Activated T-cell treated with anti-CD3 and anti-CD28 coated beads, Interleukin-2, amount 50 U/mL, for 24 hours (primary cell): ENCODE measurements at regions not wholly inside any gene's neighbourhood (a gene's known extent, or its start where the extent isn't known, plus 50 kb on each side); places are given as distances from the start of the nearest gene placed in this dataset.
"Not testable (repeated sequence)": the region's sequence is repeated elsewhere in the genome, so short reads cannot be mapped to it uniquely, and the experiment has no call there.

Experiments used
- DNase-seq: peaks from one replicate; pipeline ENCODE4 v3.0.0-alpha.2; 2020
- H3K27ac Mint-ChIP-seq: 2 replicates; pipeline ENCODE4 v1.8.0; 2020; ENCODE audit warnings: mild to moderate bottlenecking, mixed read lengths
- H3K27me3 Mint-ChIP-seq: 2 replicates; pipeline ENCODE4 v1.8.0; 2020; ENCODE audit warnings: mixed read lengths
- H3K36me3 Mint-ChIP-seq: 2 replicates; pipeline ENCODE4 v1.8.0; 2020; ENCODE audit warnings: low read depth, mixed read lengths
- H3K4me1 Mint-ChIP-seq: 2 replicates; pipeline ENCODE4 v1.8.0; 2020; ENCODE audit warnings: low read depth, mixed read lengths
- H3K4me3 Mint-ChIP-seq: 2 replicates; pipeline ENCODE4 v1.8.0; 2020; ENCODE audit warnings: mild to moderate bottlenecking, moderate library complexity, mixed read lengths
- H3K9me3 Mint-ChIP-seq: 2 replicates; pipeline ENCODE4 v1.8.0; 2020; ENCODE audit warnings: mixed read lengths

DNA sequence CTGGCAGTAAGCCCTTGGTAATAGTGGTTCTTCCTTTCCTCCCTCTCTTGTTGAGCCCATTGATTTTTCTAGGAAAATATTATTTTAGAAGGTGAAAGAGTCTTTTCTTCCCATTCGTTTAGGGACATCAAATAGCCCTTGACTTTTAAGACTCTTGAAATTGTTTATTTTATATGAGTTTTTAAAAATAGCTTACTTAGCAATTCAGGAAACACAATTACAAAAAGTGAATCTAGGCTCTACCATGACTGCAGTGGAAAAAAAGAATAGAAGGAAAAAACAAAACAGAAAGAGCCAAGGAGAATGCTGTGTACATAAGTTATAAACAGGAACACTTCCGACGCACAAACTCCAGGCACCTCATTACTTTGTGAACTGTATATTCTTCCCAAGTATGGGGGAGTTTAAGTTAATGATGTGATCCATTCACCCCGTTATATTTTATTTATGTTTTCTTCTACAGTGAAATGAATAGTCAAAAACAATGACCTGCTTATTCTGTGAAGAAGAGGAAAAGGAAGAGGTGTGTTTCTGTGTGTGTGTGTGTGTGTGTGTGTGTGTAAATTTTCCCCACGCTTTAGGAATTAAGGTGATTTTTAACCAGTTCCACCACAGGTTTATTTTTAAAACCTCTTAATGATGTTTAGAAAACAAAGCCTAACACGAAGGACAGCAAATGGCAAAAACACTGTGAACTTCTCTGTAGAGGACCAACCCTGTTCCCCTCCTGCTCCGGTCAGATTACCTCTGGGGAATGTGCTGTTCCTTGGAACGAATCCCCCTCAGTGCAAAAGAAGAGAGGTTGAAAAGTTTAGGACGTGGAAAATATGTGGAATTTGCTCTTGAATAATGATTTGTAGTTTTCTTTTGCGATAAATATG is 266.3 kb downstream of the KLF5 start:
- DNase-seq: no peak
- Mint-ChIP-seq H3K4me3 (no peak overlapping the region), H3K36me3 (no peaks in the 10 kb centered on the region), H3K27me3 (peaks cover 6% of the 10 kb centered on the region), H3K9me3 (no peaks in the 10 kb centered on the region), H3K4me1 (peaks cover 7% of the 10 kb centered on the region), H3K27ac (no peak overlapping the region)

GRCh38 chr13:73323615-73324014 is 264.8 kb downstream of the KLF5 start:
- Mint-ChIP-seq H3K36me3 (no peaks in the 10 kb centered on the region), H3K9me3 (no peaks in the 10 kb centered on the region), H3K4me3 (no peak overlapping the region), H3K27me3 (peaks cover 3% of the 10 kb centered on the region), H3K27ac (no peak overlapping the region), H3K4me1 (peaks cover 7% of the 10 kb centered on the region)
- DNase-seq: no peak

DNA sequence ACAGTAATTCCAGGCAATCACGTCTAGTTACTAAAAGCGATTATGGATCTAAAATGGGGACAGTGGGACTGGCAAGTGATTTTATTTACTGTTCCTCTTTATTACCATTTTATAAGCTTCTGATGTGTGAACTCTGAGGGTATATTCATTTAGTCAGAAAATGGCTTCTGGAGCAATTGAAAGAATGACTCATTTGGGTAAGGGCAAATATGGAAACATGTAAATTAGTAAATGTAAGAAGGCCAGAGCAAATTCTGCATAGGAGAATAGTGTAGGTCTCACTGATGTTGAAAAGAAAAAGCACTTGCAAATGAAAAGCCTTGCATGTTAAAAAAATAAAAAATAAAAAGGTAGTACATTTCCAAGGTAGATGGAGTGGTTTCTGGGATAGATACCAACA is 262.2 kb downstream of the KLF5 start:
- Mint-ChIP-seq H3K27ac (no peak overlapping the region), H3K4me1 (peaks cover 7% of the 10 kb centered on the region), H3K27me3 (peaks cover 3% of the 10 kb centered on the region), H3K4me3 (no peak overlapping the region), H3K9me3 (no peaks in the 10 kb centered on the region), H3K36me3 (no peaks in the 10 kb centered on the region)
- no peak for DNase-seq

DNA sequence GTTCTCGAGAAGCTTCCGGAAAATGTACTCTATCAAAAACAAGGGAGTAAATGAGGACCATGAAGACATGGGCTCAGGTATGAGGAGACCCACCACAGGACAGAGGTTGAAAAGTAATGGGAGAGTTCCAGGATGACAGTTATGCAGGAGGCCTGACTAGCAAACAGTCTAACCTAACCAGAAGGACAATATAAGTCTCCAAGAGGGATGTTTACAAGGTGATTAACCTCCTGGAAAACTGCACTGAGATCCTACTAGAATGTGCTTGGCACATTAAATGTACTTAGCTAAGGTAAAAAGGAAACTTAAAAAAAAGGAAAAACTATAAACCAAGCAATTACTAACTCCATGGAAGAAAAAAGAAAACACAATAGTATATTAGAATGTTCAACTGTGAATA is 258.3 kb downstream of the KLF5 start:
- H3K4me3 Mint-ChIP-seq: no peak overlapping the region
- no peaks in the 10 kb centered on the region for H3K36me3 Mint-ChIP-seq
- H3K4me1 Mint-ChIP-seq: peaks cover 6% of the 10 kb centered on the region
- DNase-seq: no peak
- H3K9me3 Mint-ChIP-seq: peaks cover 21% of the 10 kb centered on the region
- H3K27ac Mint-ChIP-seq: no peak overlapping the region
- H3K27me3 Mint-ChIP-seq: no peaks in the 10 kb centered on the region

GRCh38 chr13:73310366-73310765 is 251.6 kb downstream of the KLF5 start:
- H3K36me3 Mint-ChIP-seq: no peaks in the 10 kb centered on the region
- H3K9me3 Mint-ChIP-seq: peaks cover 22% of the 10 kb centered on the region
- no peak overlapping the region for H3K4me3 Mint-ChIP-seq
- H3K4me1 Mint-ChIP-seq: no peaks in the 10 kb centered on the region
- no peak overlapping the region for H3K27ac Mint-ChIP-seq
- no peak for DNase-seq
- H3K27me3 Mint-ChIP-seq: peaks cover 3% of the 10 kb centered on the region

- Mint-ChIP-seq H3K9me3 (peaks cover 4% of the 10 kb centered on the region), H3K4me3 (no peak overlapping the region), H3K27me3 (peaks cover 3% of the 10 kb centered on the region), H3K4me1 (peaks cover 12% of the 10 kb centered on the region), H3K36me3 (no peaks in the 10 kb centered on the region), H3K27ac (no peak overlapping the region)
- no peak for DNase-seq
Measured at GRCh38 chr13:73307481-73307880, 248.7 kb downstream of the KLF5 start.

DNA sequence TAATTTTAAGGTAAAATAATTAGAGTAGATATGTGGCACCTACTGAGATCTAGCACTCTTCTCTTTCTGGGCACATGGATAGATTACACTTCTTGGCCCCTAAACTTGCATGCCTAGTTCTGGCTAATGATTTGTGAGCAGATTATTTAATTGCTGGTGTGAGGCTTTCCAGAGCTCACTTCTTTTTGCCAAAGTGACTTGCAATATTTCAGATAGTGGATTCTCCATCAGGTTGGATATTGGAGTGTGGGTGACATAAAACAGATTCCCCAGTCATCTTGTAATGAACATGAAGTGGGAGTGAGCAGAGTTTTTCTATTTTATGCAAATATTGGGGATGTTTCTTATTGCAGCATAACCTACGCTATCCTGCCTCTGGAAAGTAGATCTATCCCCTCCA is 247.9 kb downstream of the KLF5 start:
- peaks cover 12% of the 10 kb centered on the region for H3K4me1 Mint-ChIP-seq
- no peak overlapping the region for H3K4me3 Mint-ChIP-seq
- H3K9me3 Mint-ChIP-seq: no peaks in the 10 kb centered on the region
- H3K27me3 Mint-ChIP-seq: peaks cover 3% of the 10 kb centered on the region
- H3K27ac Mint-ChIP-seq: no peak overlapping the region
- DNase-seq: no peak
- no peaks in the 10 kb centered on the region for H3K36me3 Mint-ChIP-seq

DNA sequence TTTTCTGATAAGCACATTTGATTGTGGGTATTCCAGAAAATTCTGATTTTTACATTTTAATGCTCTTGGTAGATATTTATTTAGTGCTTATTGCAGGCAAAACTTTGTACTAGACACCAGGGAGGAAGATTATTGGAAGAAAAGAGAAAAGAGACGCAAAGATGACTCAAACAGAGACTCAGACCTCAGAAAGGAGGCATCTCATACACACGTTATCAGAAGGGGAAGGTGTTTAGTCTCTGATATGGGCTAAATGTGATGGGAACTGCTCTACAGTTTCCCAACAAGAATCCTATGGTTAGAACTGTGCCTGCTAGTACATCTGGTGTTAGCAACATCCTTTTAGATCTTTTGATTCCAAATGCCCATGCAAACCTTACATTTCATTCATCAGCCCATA is 245.6 kb downstream of the KLF5 start:
- Mint-ChIP-seq H3K36me3 (no peaks in the 10 kb centered on the region), H3K27me3 (peaks cover 3% of the 10 kb centered on the region), H3K4me1 (peaks cover 12% of the 10 kb centered on the region), H3K4me3 (no peak overlapping the region), H3K9me3 (no peaks in the 10 kb centered on the region), H3K27ac (peak overlapping the region; percentile 22)
- no peak for DNase-seq

DNA sequence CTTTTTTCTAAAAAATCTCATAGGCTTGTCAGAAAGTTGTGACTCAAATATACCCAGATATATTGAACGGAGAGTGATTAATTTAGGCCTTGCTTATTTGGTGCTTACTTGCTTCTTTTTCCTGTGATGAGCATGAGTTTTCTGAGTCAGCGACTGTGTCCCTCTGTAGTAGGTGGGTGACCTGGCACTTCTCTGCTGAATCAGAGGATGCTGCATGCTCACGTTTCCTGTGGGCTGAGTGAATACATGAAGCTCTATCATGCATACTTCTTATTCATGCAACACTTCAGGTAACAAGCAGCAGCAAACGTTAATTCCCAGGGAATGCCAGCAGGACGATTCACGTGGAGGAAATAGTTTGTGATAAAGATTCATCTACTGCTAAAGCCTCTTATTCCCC is 245.0 kb downstream of the KLF5 start:
- Mint-ChIP-seq H3K9me3 (no peaks in the 10 kb centered on the region), H3K4me3 (no peak overlapping the region), H3K27me3 (peaks cover 3% of the 10 kb centered on the region), H3K27ac (peak overlapping the region; percentile 9), H3K4me1 (peaks cover 12% of the 10 kb centered on the region), H3K36me3 (no peaks in the 10 kb centered on the region)
- peak; percentile 29 for DNase-seq

DNA sequence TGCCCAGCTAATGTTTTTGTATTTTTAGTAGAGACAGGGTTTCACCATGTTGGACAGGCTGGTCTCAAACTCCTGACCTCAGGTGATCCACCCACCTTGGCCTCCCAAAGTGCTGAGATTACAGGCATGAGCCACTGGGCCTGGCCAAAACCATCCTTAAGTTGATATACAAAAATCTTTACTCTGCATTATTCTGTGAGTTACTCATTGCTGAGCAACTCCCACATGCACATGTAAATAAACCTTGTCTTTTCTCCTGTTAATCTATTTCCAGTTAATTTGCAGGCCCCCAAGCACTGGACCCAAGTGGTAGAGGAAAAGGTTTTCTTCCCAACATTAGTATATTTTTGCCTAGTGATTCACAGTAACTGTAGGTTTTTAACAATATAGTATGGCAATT is 242.8 kb downstream of the KLF5 start:
- not testable (repeated sequence) for DNase-seq, H3K27me3 Mint-ChIP-seq, H3K9me3 Mint-ChIP-seq, H3K36me3 Mint-ChIP-seq, H3K4me3 Mint-ChIP-seq, H3K27ac Mint-ChIP-seq
- H3K4me1 Mint-ChIP-seq: peaks cover 12% of the 10 kb centered on the region

DNA sequence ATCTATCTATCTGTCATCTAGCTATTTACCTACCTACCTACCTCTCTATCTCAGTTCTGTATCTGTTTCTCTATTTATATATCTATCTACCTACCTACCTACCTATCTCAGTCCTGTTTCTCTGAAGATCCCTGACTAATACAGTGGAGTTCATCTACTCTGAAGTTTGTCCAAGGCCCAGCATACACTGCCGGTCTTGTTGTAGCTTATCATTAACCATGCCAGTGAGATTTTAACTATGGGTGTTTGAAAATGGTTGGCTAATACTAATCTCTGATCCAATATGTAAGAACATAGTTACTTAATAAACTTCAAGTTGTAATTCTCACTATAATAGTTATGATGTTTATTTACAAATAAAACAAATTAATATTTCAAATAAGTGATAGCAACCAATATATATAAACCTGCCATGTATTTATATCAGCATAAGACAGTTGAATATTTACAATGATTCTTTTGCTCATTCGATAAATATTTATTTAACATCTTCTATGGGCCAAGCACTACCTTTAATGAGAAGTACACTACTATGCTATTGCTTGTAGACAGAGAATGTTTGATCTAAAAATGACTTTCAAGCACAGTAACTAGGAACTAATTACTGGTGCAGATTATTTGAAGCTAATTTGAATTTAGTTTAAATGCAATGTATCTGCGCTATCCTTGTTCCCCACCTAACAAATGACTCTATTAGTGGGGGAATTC is 242.1 kb downstream of the KLF5 start:
- Mint-ChIP-seq H3K4me3 (no peak overlapping the region), H3K36me3 (no peaks in the 10 kb centered on the region), H3K27ac (no peak overlapping the region), H3K27me3 (no peaks in the 10 kb centered on the region), H3K9me3 (no peaks in the 10 kb centered on the region), H3K4me1 (peaks cover 12% of the 10 kb centered on the region)
- DNase-seq: no peak

GRCh38 chr13:73299787-73300186 is 241.0 kb downstream of the KLF5 start:
- Mint-ChIP-seq H3K27ac (no peak overlapping the region), H3K4me1 (peaks cover 12% of the 10 kb centered on the region), H3K36me3 (no peaks in the 10 kb centered on the region), H3K27me3 (no peaks in the 10 kb centered on the region), H3K9me3 (no peaks in the 10 kb centered on the region), H3K4me3 (no peak overlapping the region)
- DNase-seq: no peak

DNA sequence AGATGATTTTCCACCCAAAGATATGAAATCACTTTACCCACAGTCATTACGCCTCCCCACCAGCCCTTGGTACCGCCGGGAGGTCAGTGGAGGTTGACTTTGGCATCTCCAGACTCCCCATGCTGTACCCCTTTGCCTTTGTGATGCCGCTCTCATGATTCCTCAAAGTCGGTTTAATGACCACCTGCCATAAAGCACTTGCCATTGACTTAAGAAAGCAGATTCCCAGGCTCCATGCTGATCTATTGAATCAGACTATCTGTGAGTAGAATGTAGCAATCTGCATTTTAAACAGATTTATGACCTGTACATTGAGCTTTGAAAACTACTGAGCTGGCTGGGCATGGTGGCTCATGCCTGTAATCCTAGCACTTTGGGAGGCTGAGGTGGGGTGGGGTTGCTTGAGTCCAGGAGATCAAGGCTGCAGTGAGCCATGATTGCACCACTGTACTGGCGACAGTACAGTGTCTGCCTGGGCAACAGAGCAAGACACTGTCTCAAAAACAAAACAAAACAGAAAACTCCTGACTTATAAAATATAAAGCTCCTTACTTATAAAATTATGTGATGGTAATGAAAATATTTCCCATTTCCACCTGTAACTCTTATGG is 235.2 kb downstream of the KLF5 start:
- no peak overlapping the region for H3K27ac Mint-ChIP-seq
- no peaks in the 10 kb centered on the region for H3K9me3 Mint-ChIP-seq
- peaks cover 4% of the 10 kb centered on the region for H3K27me3 Mint-ChIP-seq
- H3K36me3 Mint-ChIP-seq: no peaks in the 10 kb centered on the region
- no peak for DNase-seq
- no peaks in the 10 kb centered on the region for H3K4me1 Mint-ChIP-seq
- no peak overlapping the region for H3K4me3 Mint-ChIP-seq

GRCh38 chr13:73292127-73292526 is 233.3 kb downstream of the KLF5 start:
- H3K36me3 Mint-ChIP-seq: no peaks in the 10 kb centered on the region
- no peaks in the 10 kb centered on the region for H3K9me3 Mint-ChIP-seq
- no peaks in the 10 kb centered on the region for H3K4me1 Mint-ChIP-seq

DNA sequence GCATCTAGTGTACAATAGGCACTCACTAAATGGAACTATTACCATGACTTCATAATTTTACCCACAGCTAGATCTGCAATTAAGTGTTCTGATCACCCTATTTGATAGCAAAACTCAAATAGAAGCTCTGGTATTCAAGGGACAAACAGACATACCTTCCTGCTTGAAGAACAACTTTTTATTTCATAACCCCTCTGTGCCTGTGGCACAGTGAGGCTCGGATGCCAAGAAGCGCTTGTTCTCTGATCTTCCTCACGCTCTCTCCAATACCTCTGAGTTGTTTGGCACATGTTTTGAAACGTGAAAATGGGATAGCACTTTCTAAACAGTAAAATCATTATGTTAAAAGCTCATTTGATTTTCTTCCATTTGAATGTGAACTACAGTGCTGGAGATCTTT is 232.0 kb downstream of the KLF5 start:
- no peaks in the 10 kb centered on the region for H3K9me3 Mint-ChIP-seq
- no peak overlapping the region for H3K27ac Mint-ChIP-seq
- peaks cover 4% of the 10 kb centered on the region for H3K27me3 Mint-ChIP-seq
- DNase-seq: no peak
- no peaks in the 10 kb centered on the region for H3K4me1 Mint-ChIP-seq
- no peaks in the 10 kb centered on the region for H3K36me3 Mint-ChIP-seq
- no peak overlapping the region for H3K4me3 Mint-ChIP-seq

More at GRCh38 chr13:73292127-73292526, 233.3 kb downstream of the KLF5 start:
- DNase-seq: no peak
- Mint-ChIP-seq H3K27me3 (peaks cover 4% of the 10 kb centered on the region), H3K4me3 (no peak overlapping the region), H3K27ac (no peak overlapping the region)
